ENCODE measurements at regions not wholly inside any gene's neighbourhood (a gene's known extent, or its start where the extent isn't known, plus 50 kb on each side); places are given as distances from the start of the nearest gene placed in this dataset.

GRCh38 chr11:122042981-122043380 lies 73.0 kb downstream of the BLID start:
- no peak for TF ChIP-seq CTCF (optimal IDR thresholded peaks at IDR 0.05 in 1 of 3, IDR thresholded peaks at IDR 0.05 in 1 of 3, conservative IDR thresholded peaks at IDR 0.05 in 1 of 3; ENCODE audit: extremely low read depth in 1 of 3, insufficient read depth in 2 of 3, low read length in 3 of 3)
- no peak for TF ChIP-seq EZH2 (IDR thresholded peaks at IDR 0.05; ENCODE audit: low read length)

Data from keratinocyte (primary cell).